ENCODE measurements at regions not wholly inside any gene's neighbourhood (a gene's known extent, or its start where the extent isn't known, plus 50 kb on each side); places are given as distances from the start of the nearest gene placed in this dataset.

DNA sequence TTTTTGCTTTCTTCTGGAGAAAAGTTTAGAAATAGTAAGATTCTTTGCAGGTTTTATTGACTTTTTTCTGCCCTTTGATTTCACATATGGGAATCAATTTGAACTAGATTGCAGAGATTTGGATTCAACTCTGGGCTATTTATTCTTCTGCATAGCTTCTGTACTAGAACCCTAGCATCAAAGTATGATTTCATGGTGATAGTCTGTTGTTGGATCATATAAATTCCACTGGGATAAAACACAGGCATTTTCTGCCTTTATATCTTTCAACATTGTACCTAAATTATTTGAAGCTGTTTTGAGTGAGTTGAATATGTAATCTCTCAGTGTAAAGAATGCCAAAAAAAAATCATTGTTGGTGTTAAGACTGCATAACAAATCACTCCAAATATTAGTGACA is 458.4 kb upstream of the MPDZ start:
- TF ChIP-seq, protein P1, sequence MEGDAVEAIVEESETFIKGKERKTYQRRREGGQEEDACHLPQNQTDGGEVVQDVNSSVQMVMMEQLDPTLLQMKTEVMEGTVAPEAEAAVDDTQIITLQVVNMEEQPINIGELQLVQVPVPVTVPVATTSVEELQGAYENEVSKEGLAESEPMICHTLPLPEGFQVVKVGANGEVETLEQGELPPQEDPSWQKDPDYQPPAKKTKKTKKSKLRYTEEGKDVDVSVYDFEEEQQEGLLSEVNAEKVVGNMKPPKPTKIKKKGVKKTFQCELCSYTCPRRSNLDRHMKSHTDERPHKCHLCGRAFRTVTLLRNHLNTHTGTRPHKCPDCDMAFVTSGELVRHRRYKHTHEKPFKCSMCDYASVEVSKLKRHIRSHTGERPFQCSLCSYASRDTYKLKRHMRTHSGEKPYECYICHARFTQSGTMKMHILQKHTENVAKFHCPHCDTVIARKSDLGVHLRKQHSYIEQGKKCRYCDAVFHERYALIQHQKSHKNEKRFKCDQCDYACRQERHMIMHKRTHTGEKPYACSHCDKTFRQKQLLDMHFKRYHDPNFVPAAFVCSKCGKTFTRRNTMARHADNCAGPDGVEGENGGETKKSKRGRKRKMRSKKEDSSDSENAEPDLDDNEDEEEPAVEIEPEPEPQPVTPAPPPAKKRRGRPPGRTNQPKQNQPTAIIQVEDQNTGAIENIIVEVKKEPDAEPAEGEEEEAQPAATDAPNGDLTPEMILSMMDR (IDR thresholded peaks at IDR 0.05), result no peak
- TF ChIP-seq POLR2A (IDR thresholded peaks at IDR 0.05), result no peak
- H3K27ac ChIP-seq, result no peak overlapping the region
- no peak for DNase-seq
- no peaks in the 10 kb centered on the region for H3K4me1 ChIP-seq
- intact Hi-C loops (cut with DNase I; ENCODE audit: low total_unique reads), result no loop called here
- no peaks in the 10 kb centered on the region for H3K36me3 ChIP-seq
- H3K27me3 ChIP-seq, result no peaks in the 10 kb centered on the region
- H3K9me3 ChIP-seq, result no peaks in the 10 kb centered on the region
- no peak overlapping the region for H3K4me3 ChIP-seq

DNA sequence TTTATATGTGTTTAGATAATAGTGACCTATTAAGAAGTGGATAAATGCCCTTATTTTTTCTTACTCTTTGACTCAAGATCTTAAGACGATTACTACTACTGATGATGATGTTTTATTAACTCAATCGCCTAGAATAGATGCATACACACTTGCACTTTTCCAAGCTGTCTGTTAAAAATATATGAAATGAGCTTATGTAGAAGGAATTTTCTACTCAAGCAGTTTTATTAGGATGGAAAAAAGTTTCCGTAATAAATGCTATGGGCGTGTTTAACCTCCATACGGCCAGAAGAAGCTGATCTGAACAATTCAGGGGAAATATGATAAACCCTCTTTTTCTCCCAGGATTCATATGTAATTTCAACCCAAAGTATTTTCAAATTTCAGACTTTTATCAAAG is 455.7 kb upstream of the MPDZ start:
- no peak for DNase-seq
- Histone ChIP-seq H3K9me3 (no peaks in the 10 kb centered on the region), H3K27me3 (no peaks in the 10 kb centered on the region), H3K36me3 (no peaks in the 10 kb centered on the region), H3K27ac (no peak overlapping the region), H3K4me1 (no peaks in the 10 kb centered on the region), H3K4me3 (no peak overlapping the region)
- intact Hi-C loops (cut with DNase I; ENCODE audit: low total_unique reads), result no loop called here
- TF ChIP-seq, protein P1 (IDR thresholded peaks at IDR 0.05), result no peak
- no peak for TF ChIP-seq POLR2A (IDR thresholded peaks at IDR 0.05)

DNA sequence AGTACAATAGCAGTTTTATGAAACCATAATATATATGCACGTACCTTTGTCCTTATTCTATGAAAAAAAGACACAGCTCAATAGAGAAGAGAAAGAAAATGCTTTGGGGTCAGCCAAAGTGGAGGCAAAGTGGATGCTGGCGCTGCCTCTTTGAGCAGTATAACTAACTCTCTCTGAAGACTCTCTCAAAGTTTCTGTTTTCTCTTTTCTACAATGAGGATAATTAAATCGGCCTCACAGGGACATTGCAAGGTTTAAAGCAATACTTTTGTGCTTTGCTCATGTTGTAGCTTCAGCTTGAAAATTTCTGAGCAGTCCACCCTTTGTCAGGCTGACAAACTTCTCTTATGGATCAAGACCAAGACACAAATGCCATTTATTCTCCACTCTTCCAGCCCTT is 455.1 kb upstream of the MPDZ start:
- no peak for DNase-seq
- H3K36me3 ChIP-seq, result no peaks in the 10 kb centered on the region
- H3K4me1 ChIP-seq, result no peaks in the 10 kb centered on the region
- no peaks in the 10 kb centered on the region for H3K27me3 ChIP-seq
- no peaks in the 10 kb centered on the region for H3K9me3 ChIP-seq
- intact Hi-C loops (cut with DNase I; ENCODE audit: low total_unique reads), result no loop called here
- H3K4me3 ChIP-seq, result no peak overlapping the region
- H3K27ac ChIP-seq, result no peak overlapping the region
- no peak for TF ChIP-seq POLR2A (IDR thresholded peaks at IDR 0.05)
- TF ChIP-seq, protein P1 (IDR thresholded peaks at IDR 0.05), result no peak

DNA sequence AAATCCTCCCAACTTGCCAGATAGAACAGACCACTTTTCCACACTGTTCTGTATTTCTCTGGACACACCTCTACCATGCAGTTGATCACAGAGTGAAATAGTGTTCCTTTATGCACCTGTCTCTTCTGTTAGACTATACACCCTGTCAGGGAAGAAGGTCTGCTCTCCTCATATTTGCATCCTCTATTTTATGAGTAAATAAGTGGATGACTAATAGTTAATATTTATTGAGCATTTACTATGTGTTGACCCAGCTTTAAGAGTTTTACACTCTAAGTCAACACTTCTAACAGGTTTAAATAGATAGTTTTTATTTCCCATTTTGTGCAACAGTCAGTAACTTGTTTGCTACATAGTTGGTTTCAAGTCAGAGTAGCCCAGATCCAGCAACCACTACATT is 452.8 kb upstream of the MPDZ start:
- no peaks in the 10 kb centered on the region for H3K27me3 ChIP-seq
- no peak overlapping the region for H3K4me3 ChIP-seq
- no peaks in the 10 kb centered on the region for H3K36me3 ChIP-seq
- H3K4me1 ChIP-seq, result no peaks in the 10 kb centered on the region
- no peak for DNase-seq
- intact Hi-C loops (cut with DNase I; ENCODE audit: low total_unique reads), result no loop called here
- TF ChIP-seq, protein P1 (IDR thresholded peaks at IDR 0.05), result no peak
- TF ChIP-seq POLR2A (IDR thresholded peaks at IDR 0.05), result no peak
- H3K9me3 ChIP-seq, result no peaks in the 10 kb centered on the region
- no peak overlapping the region for H3K27ac ChIP-seq

DNA sequence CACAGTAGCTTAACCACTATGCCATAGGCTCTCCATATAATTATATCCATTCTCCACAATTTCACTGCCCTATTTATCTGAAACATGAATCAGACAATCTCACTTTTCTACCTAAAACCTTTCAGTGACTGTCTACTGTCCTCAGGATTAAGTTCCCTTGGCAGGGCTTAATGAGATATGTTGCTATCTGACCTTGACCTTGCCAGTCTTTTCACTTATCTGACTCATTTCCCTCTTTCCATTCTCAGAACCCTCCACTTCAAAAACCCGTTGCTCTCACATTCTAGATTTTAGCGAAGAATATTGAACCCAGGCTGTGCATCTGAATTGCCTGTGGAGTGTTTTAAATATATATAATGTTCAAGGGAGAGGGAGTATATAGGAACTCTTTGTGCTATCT is 452.1 kb upstream of the MPDZ start:
- Histone ChIP-seq H3K4me1 (no peaks in the 10 kb centered on the region), H3K27me3 (no peaks in the 10 kb centered on the region), H3K27ac (no peak overlapping the region), H3K4me3 (no peak overlapping the region), H3K36me3 (no peaks in the 10 kb centered on the region), H3K9me3 (no peaks in the 10 kb centered on the region)
- intact Hi-C loops (cut with DNase I; ENCODE audit: low total_unique reads), result no loop called here
- TF ChIP-seq, protein P1 (IDR thresholded peaks at IDR 0.05), result no peak
- TF ChIP-seq POLR2A (IDR thresholded peaks at IDR 0.05), result no peak
- DNase-seq, result no peak

Measured in uterus (tissue), 3 donors.